HG02678 (cell line): ENCODE measurements at regions not wholly inside any gene's neighbourhood (a gene's known extent, or its start where the extent isn't known, plus 50 kb on each side); places are given as distances from the start of the nearest gene placed in this dataset.

Experiments
- ATAC-seq: cut with Tn5 transposase; IDR thresholded peaks from one replicate; pipeline ENCODE4 v1.9.1; 2021; ENCODE audit warnings: mild to moderate bottlenecking, moderate library complexity; ENCODE audit not compliant: unreplicated experiment

DNA sequence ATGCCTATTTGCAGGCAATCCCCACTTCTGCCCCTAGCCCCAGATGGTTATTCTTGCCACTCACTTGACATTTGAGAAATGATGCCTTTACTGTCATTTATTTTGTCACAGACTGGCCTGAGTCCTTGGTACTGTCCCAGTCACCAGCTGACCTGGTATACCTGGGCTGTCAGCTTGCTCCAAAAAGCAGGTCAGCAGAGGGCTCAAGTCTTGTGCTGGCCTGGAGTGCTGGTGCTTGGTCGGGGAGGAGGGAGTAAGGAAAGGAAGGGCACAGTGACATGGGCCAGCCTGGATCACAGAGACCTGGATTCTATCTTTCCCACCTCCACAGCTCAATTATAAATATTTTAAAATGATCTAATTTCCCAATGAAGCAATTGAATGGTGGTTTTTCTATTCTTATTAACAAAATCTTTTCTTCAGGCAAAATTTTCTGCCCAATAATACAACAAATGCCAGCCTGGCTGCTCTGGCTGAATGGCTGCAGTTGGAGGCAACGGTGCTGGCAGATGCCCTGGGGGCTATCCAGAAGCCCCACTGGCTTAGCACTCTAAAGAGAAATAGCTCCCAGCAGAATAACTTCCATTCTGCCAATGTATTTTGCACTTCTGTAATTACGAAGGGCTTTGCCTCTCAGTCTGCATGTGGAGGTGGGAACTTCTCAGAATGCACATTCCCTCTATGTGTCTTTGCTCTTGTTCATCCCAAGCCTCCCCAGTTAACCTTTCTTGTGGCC is 160.6 kb downstream of the GADD45G start:
- no peak for ATAC-seq

DNA sequence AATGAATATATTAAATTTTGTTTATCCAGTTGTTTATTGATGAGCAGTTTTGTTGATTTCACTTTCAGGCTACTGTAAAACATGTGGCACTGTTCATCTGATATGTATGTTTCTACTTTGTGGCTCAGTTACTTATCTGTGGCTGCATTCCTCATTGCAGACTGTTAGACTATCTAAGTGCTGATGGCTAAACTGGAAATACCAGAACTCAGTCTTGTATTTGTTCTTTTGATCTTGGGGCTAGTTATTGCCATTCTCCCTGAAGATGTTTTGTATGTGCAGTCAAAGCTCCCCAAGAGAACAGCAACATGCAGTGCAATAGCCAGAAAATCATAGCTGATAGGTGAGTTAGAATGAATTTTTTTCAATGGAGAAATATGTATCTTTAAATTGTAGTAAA is 162.2 kb downstream of the GADD45G start:
- ATAC-seq, result no peak

DNA sequence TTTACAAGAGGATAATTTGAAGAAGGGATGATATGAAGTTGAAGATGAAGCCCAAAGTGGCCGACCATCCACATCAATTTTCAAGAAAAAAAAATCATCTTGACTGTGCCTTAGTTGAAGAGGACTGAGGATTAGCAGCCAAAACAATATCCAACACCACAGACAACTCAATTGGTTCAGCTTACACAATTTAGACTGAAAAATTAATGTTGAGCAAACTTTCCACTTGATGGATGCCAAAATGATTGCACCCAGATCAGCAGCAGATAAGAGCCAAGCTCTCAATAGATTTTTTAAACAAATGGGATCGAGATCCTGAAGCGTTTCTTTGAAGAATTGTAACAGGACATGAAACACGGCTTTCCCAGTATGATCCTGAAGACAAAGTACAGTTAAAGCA is 163.2 kb downstream of the GADD45G start:
- ATAC-seq, result no peak

DNA sequence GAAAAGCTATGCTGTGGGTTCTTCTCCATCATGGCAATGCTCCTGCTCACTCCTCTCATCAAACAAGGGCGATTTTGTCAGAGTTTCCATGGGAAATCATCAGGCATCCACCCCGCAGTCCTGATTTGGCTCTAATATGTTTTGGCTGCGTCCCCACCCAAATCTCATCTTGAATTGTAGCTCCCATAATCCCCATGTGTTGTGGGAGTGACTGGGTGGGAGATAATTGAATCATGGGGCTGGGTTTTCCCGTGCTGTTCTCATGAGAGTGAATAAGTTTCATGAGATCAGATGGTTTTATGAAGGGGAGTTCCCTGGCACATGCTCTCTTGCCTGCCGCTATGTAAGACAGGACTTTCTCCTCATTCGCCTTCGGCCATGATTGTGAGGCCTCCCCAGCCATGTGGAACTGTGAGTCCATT is 163.8 kb downstream of the GADD45G start:
- ATAC-seq, result no peak

DNA sequence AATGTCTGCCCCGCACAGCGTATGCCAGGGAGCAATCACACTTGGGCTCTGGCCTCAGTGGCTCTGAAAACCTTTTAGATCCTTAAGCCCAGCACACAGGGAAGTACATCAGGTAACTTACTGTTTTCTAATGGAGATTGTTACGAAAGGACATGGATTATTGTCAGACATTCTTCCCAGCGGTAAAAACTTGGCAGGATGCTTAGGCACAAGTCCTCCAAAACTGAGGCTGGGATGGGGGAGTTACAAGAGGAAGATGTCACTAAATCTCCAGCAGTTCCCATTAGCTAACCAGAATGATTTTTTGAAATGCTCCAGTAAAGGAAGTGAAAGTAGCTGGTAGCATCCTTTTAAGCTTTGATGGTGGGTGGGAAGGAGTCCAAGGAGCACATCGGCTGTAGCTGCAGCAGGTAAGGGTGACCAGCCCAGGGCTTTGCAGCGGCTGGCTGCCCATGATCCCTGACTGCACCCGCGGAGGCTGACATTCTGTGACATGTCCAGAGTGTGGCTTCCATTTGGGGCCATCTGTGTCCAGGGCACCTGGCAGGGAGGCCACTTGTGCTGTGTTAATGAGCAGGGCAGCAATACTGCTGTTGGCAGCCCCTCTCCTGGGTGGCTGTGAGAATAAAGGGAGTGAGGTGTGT is 165.8 kb downstream of the GADD45G start:
- ATAC-seq, result no peak

DNA sequence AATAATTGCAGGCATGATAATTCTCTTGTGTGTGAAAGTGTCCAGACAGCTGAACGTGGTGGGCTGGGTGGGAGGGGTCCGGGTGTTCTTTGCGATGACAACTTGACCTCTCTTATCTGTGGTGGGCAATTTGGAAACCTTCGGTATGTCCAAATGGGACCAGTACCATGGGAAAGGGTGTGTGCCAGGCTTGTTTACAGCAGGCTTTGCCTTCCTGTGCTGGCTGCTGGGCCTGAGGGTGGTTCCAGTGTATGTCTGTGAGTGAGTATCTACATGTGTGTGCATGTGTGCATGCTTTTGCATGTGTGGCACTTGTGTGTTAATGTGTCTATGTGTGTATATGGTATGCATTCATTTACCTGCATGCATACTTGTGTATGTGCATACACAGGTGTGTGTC is 166.4 kb downstream of the GADD45G start:
- no peak for ATAC-seq

DNA sequence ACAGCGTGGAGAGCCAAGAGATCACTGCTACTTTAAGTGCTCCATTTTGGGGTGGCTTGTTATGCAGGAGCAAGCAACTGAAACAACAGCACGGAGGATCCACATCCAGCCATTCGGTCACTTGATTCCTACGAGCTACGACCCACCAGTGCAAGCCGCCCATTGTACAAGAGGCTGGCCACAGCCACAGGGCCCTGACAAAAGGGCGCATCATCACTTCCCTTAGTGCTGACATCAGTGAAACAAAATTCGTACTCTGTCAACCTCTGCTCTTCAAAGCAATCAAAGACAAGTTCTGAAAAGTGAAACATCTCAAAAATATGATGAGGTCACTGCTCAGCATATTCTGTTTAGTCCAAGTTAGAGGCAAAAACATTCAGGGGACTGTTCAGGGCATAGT is 168.4 kb downstream of the GADD45G start:
- no peak for ATAC-seq

DNA sequence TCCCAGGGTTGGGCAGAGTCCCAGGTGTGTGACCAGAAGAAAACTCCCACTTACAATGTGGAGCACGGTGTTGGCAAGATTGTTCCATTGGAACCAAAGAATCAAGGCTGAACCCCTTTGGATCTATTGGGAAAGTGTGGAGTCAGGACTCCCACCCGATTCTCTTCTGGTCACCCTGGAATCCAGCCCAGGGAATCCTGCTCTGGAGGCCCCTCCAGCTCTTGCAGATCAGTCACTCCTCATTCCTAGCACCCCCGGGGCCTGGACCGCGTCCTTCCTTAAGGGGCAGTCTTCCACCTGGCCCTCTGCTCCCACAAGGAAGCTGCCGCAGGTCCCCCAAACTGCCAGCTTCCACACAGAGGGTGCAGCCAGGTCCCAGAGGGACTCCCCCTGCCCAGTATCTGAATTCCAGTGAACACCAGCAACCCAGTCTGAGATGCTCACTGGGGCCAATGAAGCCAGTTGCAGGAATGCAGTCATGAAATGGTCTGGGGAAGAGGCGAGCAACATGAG is 170.1 kb downstream of the GADD45G start:
- no peak for ATAC-seq

DNA sequence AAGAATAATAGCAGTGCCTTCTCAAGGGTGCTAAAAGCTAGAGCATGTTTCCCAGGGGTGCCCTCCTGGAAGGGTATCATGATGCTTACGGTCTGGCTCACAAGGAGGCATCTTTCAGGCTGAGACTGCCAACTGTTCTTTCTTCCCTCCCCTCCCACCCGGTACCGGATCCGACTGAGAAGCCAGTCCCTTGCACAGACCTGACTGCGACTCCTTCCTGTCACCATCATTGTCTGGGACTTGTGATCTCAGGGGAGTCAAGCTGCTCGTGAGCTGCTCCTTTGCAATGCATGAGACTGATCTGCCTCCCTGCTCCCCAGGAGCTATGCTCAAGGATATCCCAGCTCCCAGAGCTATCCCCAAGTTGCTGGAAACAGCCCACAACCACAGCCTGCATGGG is 170.8 kb downstream of the GADD45G start:
- ATAC-seq, result no peak

DNA sequence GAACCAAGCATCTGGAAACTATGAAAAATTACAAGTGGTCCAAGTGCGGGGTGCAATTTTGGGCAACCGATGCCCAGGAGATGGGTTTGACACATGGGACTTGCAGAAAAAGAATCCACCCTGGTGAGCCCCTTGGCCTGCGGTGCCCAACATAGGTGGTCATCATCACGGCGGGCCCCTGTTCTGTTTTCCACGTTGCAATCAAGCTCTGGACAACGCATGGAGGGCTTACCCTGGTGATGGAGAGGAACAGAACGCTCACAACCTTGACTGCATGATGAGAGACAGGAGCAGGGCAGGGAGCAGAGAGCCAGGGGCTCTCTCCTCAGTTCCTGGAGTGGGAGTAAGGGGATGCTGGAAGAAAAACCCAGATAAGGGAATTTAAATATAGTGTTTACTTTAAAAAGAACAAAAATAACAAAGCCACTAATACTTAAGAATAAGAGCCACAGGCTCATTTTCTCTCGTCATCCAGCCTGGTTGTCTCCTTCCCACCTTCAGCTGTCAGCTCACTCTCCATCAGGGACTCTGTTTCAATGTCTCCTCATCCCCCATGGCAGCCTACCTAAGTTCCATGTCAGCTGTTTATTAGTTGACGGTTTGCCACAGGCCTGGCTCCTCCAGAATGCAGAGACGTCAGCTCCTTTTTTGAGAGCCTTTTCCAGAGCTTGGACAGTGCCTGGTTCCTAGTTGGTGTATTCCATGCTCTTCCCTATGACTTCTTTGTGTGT is 172.1 kb downstream of the GADD45G start:
- ATAC-seq, result no peak

DNA sequence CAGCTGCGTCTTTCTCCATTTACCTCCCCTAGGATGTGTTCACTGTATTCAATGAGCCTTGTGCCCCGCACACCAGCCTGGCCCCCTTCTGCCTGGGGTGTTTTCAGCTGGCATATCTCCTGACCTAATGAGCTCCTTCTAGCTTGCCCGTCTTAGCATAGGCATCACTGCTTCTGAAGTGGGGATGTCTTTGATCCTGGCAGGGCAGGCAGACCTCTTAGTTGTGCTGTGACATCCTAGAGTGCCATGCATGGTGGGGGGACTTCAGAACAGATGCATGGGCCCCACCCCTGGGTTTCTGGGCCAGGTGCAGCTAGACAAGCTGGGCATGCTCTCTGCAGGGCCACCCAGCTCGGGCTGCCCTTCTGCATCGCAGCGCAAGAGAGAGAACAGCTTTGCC is 172.7 kb downstream of the GADD45G start:
- no peak for ATAC-seq

DNA sequence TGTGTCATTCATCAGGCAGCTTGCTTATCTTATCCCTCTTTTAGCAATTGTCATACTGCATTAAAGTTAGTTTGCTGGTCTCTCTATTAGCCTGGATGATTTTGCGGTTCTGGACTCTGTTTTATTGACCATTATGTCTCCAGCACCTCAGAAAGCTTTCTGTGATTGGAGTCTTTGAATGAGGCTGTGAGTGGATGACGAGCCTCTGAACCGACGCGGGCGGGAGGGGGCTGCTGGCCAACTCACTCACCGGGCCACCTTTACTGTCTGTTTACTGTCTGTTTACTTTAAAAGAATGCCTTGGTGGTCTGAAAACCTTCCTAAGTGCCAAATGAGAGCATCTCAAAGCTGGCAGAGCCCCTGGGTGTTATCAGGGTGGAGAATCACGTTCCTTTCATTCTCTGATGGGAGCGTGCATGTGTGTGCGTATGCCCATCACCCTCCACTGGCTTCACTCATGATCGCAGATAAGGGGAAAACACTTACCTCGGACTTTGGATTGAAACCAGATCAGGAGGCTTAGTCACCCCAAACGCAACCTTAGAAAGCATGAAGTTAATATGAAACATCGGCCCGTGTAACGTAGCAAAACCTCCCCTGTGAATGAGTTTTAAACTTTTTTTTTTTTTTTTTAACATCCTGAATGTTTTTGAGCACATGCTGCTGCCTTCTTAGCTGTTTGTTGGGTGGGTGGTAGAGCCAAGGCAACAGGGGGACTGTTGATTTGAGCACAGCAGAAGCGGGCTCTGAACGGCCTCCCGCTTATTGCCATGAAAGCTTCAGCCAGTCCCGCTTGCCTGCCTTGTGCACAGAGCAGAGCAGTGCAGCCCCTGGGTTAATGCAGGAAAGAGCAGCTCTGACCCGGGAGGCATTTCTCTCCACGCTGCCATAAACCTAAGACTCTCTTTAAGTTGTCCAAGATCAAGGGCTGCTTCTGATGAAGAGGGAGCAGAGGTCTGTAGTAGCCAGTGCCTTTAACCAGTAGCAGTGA is 173.6 kb downstream of the GADD45G start:
- ATAC-seq, result no peak

DNA sequence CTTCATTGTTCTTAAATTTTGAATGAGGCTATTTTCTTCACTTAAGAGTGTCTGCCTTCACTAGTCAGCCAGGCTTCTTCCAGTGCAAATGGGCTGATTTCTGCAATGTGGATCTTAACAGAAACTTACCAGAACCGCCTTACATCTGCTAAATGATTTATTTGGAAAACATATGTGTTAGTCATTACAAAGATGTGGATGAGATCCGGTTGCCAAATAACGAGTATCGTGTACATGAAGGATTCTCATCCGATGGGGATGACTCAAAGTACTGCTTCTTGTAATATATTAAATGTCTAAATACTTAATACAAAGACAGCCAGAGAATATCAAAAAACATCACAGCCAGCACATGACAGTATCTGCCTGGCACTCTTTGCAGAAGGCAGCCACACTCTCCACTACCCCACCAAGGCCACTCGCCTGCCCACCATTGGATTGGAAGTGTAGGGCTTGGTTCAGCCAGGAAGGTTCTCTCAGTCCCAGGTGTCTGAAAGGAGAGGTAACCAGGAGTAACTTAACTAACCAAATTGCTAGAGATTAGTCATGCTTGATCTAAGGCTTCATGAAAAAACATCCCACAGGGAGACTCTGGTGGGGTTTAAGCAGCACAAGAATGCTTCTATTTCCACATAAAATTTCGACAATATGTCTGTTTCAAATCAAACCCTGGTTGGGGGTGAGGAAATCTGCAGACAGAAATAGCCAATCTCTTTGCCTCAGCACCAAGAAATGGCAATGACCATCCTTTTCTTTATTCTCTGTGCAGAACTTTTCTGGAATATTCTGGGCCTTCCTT is 174.8 kb downstream of the GADD45G start:
- ATAC-seq, result no peak

DNA sequence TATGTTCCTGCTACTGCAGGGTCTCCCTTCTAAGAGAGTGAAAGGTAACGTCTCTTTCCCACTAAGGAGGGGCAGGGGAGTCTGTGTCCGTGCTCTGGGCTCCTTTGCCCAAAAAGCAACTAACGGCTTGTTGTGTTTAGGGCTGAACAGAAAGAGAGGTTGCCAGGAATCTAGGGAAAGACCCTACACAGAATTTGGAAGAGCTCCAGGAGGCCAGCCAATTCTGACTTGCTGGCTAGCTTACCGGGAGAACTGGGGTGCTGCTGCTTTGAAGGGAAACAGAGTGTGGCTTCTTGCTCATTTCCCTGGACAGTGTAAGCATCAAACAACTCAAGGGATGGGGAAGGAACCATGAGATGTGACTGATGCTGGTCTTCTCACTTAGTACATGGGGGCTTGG is 176.1 kb downstream of the GADD45G start:
- no peak for ATAC-seq

DNA sequence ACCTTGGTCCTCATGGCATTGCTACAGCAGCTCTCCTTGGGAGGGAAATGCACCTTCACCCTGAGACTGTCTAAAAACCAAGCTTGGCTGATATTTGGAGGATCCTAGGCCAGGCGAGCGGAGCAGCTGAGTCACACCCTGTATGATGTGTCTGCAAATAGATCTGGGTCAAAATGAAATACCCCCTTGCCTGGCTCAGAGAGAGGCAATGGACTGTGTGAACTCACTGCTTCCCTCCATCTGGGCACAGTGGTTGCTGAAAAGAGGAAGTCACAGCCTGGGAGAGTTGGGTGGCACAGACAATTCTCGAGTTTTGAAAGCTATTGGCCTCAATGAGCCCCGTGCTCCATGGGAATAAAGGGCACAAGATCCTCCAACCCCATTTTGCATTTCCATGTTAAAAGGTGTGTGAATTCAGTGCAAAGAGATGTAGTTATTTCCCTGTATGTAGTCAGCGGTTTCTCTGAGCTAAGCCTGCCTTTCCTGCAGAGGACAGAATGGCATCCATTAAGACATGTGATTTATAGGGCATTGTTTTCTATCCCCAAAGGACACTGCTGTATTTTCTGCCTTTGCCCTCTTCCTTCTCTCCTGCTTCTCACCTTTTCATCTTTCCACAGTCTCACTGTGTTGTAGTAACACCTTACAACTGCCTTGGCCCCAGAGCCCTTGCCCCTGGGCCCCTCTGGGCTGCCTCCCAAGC is 177.2 kb downstream of the GADD45G start:
- peak; percentile 61 for ATAC-seq

DNA sequence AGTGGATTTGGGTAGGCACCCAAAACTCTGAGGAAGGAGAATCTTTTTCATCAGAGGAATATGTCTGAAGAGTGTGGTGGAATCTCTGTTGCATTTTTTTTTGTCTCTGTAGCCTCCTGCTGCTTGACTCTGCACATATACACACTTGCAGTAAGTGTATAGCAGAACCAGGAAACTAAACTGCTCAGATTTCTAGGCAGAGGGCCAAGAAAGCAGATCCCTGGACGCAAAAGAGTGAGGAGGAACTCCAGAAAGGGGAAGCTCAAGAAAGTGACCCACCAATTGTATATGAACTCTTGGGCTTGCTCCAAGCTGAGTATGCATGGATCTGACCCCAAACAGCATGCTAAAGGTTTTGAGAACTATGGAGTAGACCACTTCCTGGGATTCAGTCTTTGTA is 181.8 kb downstream of the GADD45G start:
- no peak for ATAC-seq

DNA sequence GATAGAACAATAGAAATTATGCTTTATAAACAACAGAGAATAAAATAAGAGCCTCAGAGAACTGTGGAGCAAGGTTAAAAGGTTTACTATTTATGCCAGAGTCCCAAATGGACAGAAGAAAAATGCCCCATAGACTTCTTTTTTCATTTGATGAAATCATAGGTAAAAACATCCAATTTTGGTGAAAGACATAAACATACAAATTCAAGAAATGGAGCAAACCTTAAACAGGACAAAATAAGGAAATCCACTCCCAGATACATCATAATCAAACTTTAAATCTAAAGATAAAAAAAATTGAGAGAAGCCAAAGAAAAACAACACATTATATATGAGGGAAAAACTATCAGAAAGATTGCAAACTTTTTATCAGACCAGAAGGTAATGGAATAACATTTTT is 182.8 kb downstream of the GADD45G start:
- no peak for ATAC-seq

DNA sequence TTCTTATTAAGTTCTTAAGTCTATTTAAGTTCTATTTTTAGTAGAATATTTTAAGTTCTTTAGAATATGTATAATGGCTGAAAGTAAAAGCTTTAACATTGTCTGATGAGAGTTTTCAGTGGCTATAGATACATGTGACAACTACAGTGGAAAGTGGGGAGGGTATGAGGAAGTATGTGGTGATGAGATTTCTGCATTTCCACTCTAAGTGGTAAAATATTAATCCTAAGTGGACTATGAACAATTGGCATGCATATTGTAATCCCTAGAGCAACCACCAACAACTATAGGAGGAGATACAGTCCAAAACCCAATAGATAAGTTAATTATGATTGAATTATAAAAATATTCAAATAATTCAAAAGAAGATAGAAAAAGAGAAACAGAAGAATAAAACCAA is 183.6 kb downstream of the GADD45G start:
- ATAC-seq, result no peak

DNA sequence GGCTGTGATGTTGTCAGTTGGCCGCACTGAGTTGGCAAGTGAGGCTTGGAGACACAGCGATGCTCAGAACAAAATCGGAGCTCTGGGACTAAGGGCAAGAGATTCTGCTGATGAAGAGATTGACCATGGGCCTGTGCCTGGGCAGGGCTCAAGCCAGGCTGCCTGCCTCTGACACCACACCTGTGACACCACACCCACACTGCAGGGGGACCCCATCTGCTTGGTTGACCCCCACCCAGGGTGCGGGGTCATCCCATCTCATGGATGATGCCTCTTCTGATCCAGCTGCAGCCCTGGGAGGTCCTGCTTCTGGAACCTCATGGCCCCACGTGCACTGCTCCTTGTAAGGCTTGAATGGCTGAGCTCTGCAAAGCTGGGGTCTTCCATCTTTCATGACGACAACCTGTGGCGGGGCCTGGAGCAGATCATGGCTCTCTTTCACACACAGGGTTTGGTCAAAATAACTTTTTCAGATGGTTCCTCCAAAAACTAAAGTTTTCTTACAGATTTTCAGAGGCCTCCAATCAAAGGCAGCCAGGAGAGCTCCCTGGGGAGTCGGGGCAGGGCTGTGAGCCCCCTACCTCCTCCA is 185.2 kb downstream of the GADD45G start:
- no peak for ATAC-seq
